22Rv1 (cell line): ENCODE measurements at regions not wholly inside any gene's neighbourhood (a gene's known extent, or its start where the extent isn't known, plus 50 kb on each side); places are given as distances from the start of the nearest gene placed in this dataset.

Source experiments
- ZFX ChIP-seq: fragments of 450-650 bp; IDR thresholded peaks from 2 replicates; pipeline ENCODE4 v1.6.1; 2017; ENCODE audit warnings: antibody characterized with exemption, borderline replicate concordance
- TF ChIP-seq, protein P1 (sequence below): fragments of 450-650 bp; IDR thresholded peaks from 2 replicates; pipeline ENCODE4 v1.5.1; 2017; ENCODE audit warnings: mild to moderate bottlenecking

DNA sequence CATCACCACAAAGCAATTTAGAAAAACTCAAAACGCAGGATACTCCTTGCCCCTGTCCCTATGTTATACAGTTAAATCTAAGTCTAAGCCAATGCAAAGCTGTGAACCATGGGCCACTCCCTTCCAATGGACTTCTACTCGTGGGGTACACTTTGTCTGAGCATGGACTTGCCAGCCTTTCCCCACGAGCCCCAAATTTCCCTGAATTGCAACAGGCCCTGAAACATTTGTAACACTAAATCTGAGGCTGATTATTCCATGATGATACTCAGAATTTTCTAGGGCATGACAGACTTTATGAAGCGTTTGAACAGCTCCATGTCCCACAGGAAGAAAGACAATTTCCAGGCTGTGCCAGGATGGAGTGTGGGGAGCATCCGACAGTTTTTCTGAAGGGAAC, 189.6 kb downstream of the TXNL1 start:
- TF ChIP-seq, protein P1, sequence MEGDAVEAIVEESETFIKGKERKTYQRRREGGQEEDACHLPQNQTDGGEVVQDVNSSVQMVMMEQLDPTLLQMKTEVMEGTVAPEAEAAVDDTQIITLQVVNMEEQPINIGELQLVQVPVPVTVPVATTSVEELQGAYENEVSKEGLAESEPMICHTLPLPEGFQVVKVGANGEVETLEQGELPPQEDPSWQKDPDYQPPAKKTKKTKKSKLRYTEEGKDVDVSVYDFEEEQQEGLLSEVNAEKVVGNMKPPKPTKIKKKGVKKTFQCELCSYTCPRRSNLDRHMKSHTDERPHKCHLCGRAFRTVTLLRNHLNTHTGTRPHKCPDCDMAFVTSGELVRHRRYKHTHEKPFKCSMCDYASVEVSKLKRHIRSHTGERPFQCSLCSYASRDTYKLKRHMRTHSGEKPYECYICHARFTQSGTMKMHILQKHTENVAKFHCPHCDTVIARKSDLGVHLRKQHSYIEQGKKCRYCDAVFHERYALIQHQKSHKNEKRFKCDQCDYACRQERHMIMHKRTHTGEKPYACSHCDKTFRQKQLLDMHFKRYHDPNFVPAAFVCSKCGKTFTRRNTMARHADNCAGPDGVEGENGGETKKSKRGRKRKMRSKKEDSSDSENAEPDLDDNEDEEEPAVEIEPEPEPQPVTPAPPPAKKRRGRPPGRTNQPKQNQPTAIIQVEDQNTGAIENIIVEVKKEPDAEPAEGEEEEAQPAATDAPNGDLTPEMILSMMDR: no peak
- TF ChIP-seq ZFX: no peak
